AG20443 (cell line): ENCODE measurements at regions not wholly inside any gene's neighbourhood (a gene's known extent, or its start where the extent isn't known, plus 50 kb on each side); places are given as distances from the start of the nearest gene placed in this dataset.

Source experiments
- DNase-seq: peaks from one replicate; pipeline ENCODE4 v3.0.0; 2012; ENCODE audit warnings: low spot score, mixed read lengths

DNA sequence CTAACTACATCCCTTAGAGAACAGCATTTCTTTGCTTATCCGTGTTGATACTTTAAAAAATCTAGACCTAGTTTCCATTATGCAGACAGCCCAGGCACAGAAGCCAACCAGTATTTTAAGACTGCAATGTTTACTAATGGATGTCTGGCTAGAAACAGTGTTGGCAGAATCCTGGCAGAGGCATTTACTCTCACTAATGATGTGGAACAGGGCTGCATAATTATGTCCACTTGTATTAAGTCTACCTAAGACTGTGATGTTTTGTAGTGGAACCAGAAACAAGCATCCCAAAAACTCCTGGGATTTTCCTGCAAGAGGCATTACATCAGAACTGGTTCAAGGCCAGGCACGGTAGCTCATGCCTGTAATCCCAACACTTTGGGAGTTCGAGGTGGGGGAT is 50.2 kb upstream of the PICALM start:
- no peak for DNase-seq
